Spleen (tissue), 11 donors: ENCODE measurements at regions not wholly inside any gene's neighbourhood (a gene's known extent, or its start where the extent isn't known, plus 50 kb on each side); places are given as distances from the start of the nearest gene placed in this dataset.

Experiments used
- DNase-seq: peaks from one replicate; pipeline ENCODE4 v3.0.0-alpha.2; 2020
- H3K27ac ChIP-seq, 8 donors: fragments of 200-600 bp; sonication (generic) in 7 of 8; 1 replicate in 4 of 8; 2 replicates in 4 of 8; pipeline versions ENCODE4 v1.5.0 to v1.8.0; 2016 to 2021; ENCODE audit warnings: inconsistent platforms in 4 of 8, mild to moderate bottlenecking in 4 of 8, moderate library complexity in 1 of 8
- H3K27me3 ChIP-seq, 7 donors: fragments of 200-600 bp; sonication (generic) in 6 of 7; replicated peaks in 1 of 7; 1 replicate in 4 of 7; 2 replicates in 3 of 7; pipeline versions ENCODE4 v1.5.0 to v1.8.0; 2016 to 2021; ENCODE audit warnings: inconsistent platforms in 3 of 7, mild to moderate bottlenecking in 1 of 7
- H3K36me3 ChIP-seq, 6 donors: fragments of 200-600 bp; sonication (generic) in 5 of 6; 1 replicate in 4 of 6; 2 replicates in 2 of 6; pipeline versions ENCODE4 v1.5.0 to v1.8.0; 2016 to 2021; ENCODE audit warnings: inconsistent platforms in 2 of 6
- H3K4me1 ChIP-seq, 6 donors: fragments of 200-600 bp; sonication (generic) in 5 of 6; 1 replicate in 3 of 6; 2 replicates in 3 of 6; pipeline versions ENCODE4 v1.5.0 to v1.8.0; 2016 to 2021; ENCODE audit warnings: inconsistent platforms in 3 of 6
- H3K4me3 ChIP-seq, 8 donors: fragments of 200-600 bp; sonication (generic) in 7 of 8; 1 replicate in 4 of 8; 2 replicates in 4 of 8; pipeline versions ENCODE4 v1.5.0 to v1.8.0; 2016 to 2021; ENCODE audit warnings: inconsistent platforms in 4 of 8, mild to moderate bottlenecking in 4 of 8, moderate library complexity in 2 of 8
- H3K9me3 ChIP-seq, 8 donors: fragments of 200-600 bp; sonication (generic) in 7 of 8; 1 replicate in 4 of 8; 2 replicates in 4 of 8; pipeline versions ENCODE4 v1.5.0 to v1.8.0; 2016 to 2021; ENCODE audit warnings: inconsistent platforms in 4 of 8
- POLR2A ChIP-seq, 3 donors: fragments of 450-650 bp; IDR thresholded peaks; one replicate each; pipeline ENCODE4 v1.5.1; 2017; ENCODE audit warnings: antibody characterized with exemption in 3 of 3, mild to moderate bottlenecking in 1 of 3
- POLR2AphosphoS5 ChIP-seq, 3 donors: sonication (generic); formaldehyde crosslinking; IDR thresholded peaks; one replicate each; pipeline ENCODE4 v1.5.1; 2017; ENCODE audit warnings: antibody characterized with exemption in 3 of 3
- WGBS, 5 donors: extraction: QIAGEN DNeasy Blood & Tissue Kit in 3 of 5; methylation state at CpG; one replicate each; pipeline versions ENCODE4 v1.1.5 to v1.1.7; 2013 to 2018; 5-methylcytosine and 5-hydroxymethylcytosine counted together
- intact Hi-C: fragments of 100-400 bp; cut with DNase I; formaldehyde crosslinking; loops from one replicate; pipeline ENCODE4 v1.15.0; 2023; ENCODE audit warnings: low total_unique reads
- TF ChIP-seq, protein P1 (sequence below), 11 experiments: fragments of 200-600 bp in 7 of 11; fragments of 450-650 bp in 4 of 11; sonication (generic) in 4 of 11; IDR thresholded peaks in 8 of 11; conservative IDR thresholded peaks in 3 of 11; 1 replicate in 7 of 11; 2 replicates in 4 of 11; pipeline versions ENCODE4 v1.4.0 to v1.8.0; 2016 to 2021; ENCODE audit warnings: antibody characterized with exemption in 11 of 11, inconsistent platforms in 4 of 11, mild to moderate bottlenecking in 1 of 11
- donor health status: healthy with polysubstance abuse.
- donor health status: DM: no; HTN: no; CAD: no; lungs with moderate emphysema.
- donor health status: DM: no; HTN: no; CAD: no.
- donor health status: Bipolar disorder and iron deficiency.
- donor health status: healthy.
- donor health status: DM: no; HTN: no; CAD: no.
- donor health status: DM: yes; HTN: yes; CAD: no.

DNA sequence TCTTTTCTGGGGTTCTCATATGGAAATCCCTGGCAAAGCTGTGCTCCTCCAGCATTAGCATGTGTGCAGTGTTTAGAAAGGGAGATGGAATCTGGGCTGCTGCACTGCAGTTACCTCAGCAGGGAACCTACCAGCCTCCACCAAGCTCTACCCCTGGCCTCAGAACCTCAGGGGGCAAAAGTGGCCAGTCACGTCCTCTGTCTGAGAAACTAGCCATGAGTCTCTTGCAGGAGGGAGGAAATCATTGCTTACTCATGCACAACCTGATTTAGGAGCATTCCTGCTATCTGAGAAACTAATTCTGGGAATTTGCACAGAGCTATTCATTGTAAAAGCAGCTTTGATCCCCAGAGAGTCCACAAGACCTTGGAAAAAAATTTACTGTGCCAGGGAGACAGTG, 80.6 kb upstream of the IPO9 start:
- no peaks in the 10 kb centered on the region for H3K36me3 ChIP-seq
- DNase-seq: no peak
- no peaks in the 10 kb centered on the region for H3K27me3 ChIP-seq
- H3K4me1 ChIP-seq: peaks cover 0 to 30% (median 6%) of the 10 kb centered on the region in 6 donors
- intact Hi-C loops: no loop called here
- no peak overlapping the region for H3K4me3 ChIP-seq
- 20 to 73% (median 70%) methylated on average over 1 of the region's 1 CpG for WGBS, 5 donors
- TF ChIP-seq POLR2AphosphoS5 (IDR thresholded peaks at IDR 0.05) (no peak), POLR2A (IDR thresholded peaks at IDR 0.05) (no peak)
- TF ChIP-seq, protein P1, sequence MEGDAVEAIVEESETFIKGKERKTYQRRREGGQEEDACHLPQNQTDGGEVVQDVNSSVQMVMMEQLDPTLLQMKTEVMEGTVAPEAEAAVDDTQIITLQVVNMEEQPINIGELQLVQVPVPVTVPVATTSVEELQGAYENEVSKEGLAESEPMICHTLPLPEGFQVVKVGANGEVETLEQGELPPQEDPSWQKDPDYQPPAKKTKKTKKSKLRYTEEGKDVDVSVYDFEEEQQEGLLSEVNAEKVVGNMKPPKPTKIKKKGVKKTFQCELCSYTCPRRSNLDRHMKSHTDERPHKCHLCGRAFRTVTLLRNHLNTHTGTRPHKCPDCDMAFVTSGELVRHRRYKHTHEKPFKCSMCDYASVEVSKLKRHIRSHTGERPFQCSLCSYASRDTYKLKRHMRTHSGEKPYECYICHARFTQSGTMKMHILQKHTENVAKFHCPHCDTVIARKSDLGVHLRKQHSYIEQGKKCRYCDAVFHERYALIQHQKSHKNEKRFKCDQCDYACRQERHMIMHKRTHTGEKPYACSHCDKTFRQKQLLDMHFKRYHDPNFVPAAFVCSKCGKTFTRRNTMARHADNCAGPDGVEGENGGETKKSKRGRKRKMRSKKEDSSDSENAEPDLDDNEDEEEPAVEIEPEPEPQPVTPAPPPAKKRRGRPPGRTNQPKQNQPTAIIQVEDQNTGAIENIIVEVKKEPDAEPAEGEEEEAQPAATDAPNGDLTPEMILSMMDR (IDR thresholded peaks at IDR 0.05 in 8 of 11, conservative IDR thresholded peaks at IDR 0.05 in 3 of 11): no peak
- H3K9me3 ChIP-seq: no peaks in the 10 kb centered on the region
- peak overlapping the region in 1 of 8 donors; percentile 37 for H3K27ac ChIP-seq

DNA sequence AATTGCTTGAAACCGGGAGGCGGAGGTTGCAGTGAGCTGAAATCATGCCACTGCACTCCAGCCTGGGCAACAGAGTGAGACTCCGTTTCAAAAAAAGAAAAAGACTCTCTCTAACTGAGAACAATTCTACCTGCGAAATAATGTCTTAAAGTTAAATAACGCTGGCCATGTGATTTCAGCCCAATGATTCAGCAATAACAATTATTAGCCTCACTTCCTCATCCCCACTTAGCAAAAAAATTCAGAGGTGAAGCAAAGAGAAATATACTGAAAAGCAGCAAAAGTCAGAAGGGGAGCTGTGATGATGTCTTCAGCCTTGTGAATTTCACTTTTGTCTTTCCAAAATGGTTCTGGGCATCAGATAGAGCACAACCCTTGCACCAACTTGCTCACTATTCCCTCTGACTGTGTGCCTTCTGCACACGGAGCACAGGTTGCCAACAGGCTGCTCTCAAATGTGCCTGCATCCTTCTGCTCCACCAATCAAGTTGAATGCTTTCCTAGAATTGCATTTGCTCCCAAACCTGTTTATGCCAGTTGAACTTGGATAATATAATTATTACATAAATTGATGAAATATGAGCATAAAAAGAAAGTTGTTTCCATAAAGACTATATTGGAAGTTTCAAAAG, 79.8 kb upstream of the IPO9 start:
- intact Hi-C loops: no loop called here
- Histone ChIP-seq H3K27me3 (no peaks in the 10 kb centered on the region), H3K4me1 (peaks cover 0 to 30% (median 8%) of the 10 kb centered on the region in 6 donors), H3K36me3 (no peaks in the 10 kb centered on the region), H3K27ac (peak overlapping the region in 2 of 8 donors; percentile 10 to 37), H3K9me3 (no peaks in the 10 kb centered on the region), H3K4me3 (no peak overlapping the region)
- 61 to 75% (median 72%) methylated on average over 6 of the region's 6 CpGs for WGBS, 5 donors
- TF ChIP-seq, protein P1 (IDR thresholded peaks at IDR 0.05 in 8 of 11, conservative IDR thresholded peaks at IDR 0.05 in 3 of 11): no peak
- TF ChIP-seq POLR2A (IDR thresholded peaks at IDR 0.05) (no peak), POLR2AphosphoS5 (IDR thresholded peaks at IDR 0.05) (no peak)
- no peak for DNase-seq

DNA sequence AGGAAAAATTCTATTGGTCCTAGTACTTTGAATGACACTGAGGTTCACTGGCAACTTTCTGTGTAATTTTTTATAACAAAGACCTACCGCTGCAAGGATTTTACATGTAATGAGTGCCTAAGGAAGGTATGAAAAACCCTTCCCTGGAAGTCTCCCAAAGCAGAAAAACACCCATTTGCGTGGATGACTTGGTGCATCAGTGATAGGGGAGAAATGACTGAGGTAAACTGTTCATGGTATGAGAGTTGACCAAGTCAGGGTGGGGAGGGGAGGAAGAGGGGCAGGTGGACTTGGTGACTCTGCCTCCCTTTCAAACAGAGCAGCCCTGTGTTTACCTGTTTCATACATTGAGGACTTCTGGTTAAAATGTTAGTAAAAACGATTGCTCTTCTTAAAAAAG, 78.8 kb upstream of the IPO9 start:
- Histone ChIP-seq H3K27me3 (no peaks in the 10 kb centered on the region), H3K4me3 (no peak overlapping the region), H3K36me3 (no peaks in the 10 kb centered on the region), H3K27ac (no peak overlapping the region), H3K4me1 (peaks cover 0 to 30% (median 8%) of the 10 kb centered on the region in 6 donors), H3K9me3 (no peaks in the 10 kb centered on the region)
- intact Hi-C loops: no loop called here
- no peak for DNase-seq
- WGBS, 5 donors: 43 to 56% (median 51%) methylated on average over 3 of the region's 3 CpGs
- TF ChIP-seq POLR2A (IDR thresholded peaks at IDR 0.05): no peak

DNA sequence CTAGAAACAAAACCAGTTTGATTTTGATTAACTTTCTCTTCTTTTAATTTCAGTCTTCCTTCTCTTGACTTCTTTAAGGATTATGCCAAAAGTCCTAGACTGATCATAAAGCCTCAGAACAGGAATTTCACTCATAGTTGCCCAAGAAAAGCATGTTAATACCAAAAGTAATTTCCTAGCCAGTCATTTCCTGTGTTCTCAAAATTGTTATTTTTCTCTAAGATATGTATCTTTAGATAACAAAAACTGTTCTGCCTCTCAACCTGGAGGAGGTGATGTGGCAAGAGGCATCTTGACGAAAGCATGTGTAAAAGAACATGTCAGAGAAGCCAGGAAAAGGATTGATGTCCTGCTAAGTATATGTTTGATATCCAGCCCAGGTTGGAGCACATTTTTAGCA, 78.0 kb upstream of the IPO9 start:
- TF ChIP-seq POLR2AphosphoS5 (IDR thresholded peaks at IDR 0.05) (no peak), POLR2A (IDR thresholded peaks at IDR 0.05) (no peak)
- no peak overlapping the region for H3K4me3 ChIP-seq
- H3K27ac ChIP-seq: no peak overlapping the region
- intact Hi-C loops: no loop called here
- H3K27me3 ChIP-seq: no peaks in the 10 kb centered on the region
- 44 to 65% (median 57%) methylated on average over 1 of the region's 1 CpG for WGBS, 5 donors
- no peaks in the 10 kb centered on the region for H3K36me3 ChIP-seq
- H3K9me3 ChIP-seq: no peaks in the 10 kb centered on the region
- peaks cover 0 to 30% (median 8%) of the 10 kb centered on the region in 6 donors for H3K4me1 ChIP-seq
- DNase-seq: no peak

DNA sequence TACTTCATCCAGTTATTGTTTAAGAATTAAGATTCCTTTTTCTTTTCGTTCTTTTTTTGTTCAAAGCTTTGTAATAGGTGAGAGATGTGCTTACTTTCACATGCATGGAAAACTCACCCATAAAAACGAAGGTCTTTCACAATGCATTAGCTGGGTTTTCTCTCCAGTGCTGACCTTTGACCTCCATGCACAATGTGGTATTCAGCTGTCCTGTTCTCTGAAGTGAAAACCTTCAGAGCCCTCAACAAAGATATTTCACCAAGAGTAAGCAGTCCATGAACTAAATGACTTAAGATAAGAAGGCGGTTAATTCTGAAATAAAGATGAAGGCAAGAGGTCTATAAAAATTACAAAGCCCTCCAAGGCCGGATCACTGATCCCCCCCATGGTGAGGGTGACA, 77.1 kb upstream of the IPO9 start:
- Histone ChIP-seq H3K4me1 (peaks cover 0 to 38% (median 15%) of the 10 kb centered on the region in 6 donors), H3K36me3 (no peaks in the 10 kb centered on the region), H3K4me3 (no peak overlapping the region), H3K27ac (no peak overlapping the region), H3K27me3 (no peaks in the 10 kb centered on the region), H3K9me3 (no peaks in the 10 kb centered on the region)
- TF ChIP-seq, protein P1 (IDR thresholded peaks at IDR 0.05 in 8 of 11, conservative IDR thresholded peaks at IDR 0.05 in 3 of 11): no peak
- TF ChIP-seq POLR2A (IDR thresholded peaks at IDR 0.05): no peak
- intact Hi-C loops: no loop called here
- WGBS, 5 donors: 75 to 93% (median 80%) methylated on average over 4 of the region's 4 CpGs
- DNase-seq: no peak
